A549 (cell line): ENCODE measurements at regions not wholly inside any gene's neighbourhood (a gene's known extent, or its start where the extent isn't known, plus 50 kb on each side); places are given as distances from the start of the nearest gene placed in this dataset.

Experiments used
- ATAC-seq, 2 experiments: fragments of 200-7000 bp in 1 of 2; fragments of >200 bp in 1 of 2; cut with Nextera tagmentation in 1 of 2; cut with Tn5 transposase in 1 of 2; 3 replicates each; pipeline versions ENCODE4 v1.8.0 to v1.9.1; 2018 to 2020; ENCODE audit warnings: mild to moderate bottlenecking in 1 of 2, moderate library complexity in 1 of 2
- CTCF ChIA-PET: fragments of 300-600 bp; sonication (Branson Sonifier 250); formaldehyde crosslinking; extraction: SDS; loops from one replicate; lab custom pipeline; 2021; ENCODE audit warnings: antibody characterized with exemption, inconsistent platforms; lab: Yijun Ruan, JAX
- POLR2A ChIA-PET: fragments of 350-600 bp; formaldehyde crosslinking; extraction: SDS; loops from one replicate; lab custom pipeline; 2021; ENCODE audit warnings: antibody characterized with exemption, inconsistent platforms; lab: Yijun Ruan, JAX
- DNase-seq, 2 experiments: peaks; one replicate each; pipeline versions ENCODE4 v3.0.0 to v3.0.0-alpha.2; 2011 to 2016; ENCODE audit warnings: low read depth in 1 of 2, low spot score in 1 of 2
- FAIRE-seq: peaks from 2 replicates; lab custom pipeline; 2011; peaks lifted over from hg19 to GRCh38; lab: Jason Lieb, UNC
- H3K27ac ChIP-seq, 2 experiments: fragments of >200 bp; sonication (Bioruptor Twin); formaldehyde crosslinking; 3 replicates each; pipeline ENCODE4 v1.5.1; 2016 to 2017
- H3K4me1 ChIP-seq: fragments of >200 bp; sonication (Bioruptor Twin); formaldehyde crosslinking; 3 replicates; pipeline ENCODE4 v1.6.1; 2016
- H3K4me2 ChIP-seq: fragments of >200 bp; sonication (Bioruptor Twin); formaldehyde crosslinking; 3 replicates; pipeline ENCODE4 v1.6.1; 2016
- H3K4me3 ChIP-seq: fragments of >200 bp; sonication (Bioruptor Twin); formaldehyde crosslinking; 3 replicates; pipeline ENCODE4 v1.5.1; 2016
- H3K9me3 ChIP-seq: fragments of >200 bp; sonication (Bioruptor Twin); formaldehyde crosslinking; 3 replicates; pipeline ENCODE4 v1.6.1; 2016
- CBX2 ChIP-seq: fragments of 200-600 bp; sonication (generic); IDR thresholded peaks from 2 replicates; pipeline ENCODE4 v1.6.1; 2016; ENCODE audit warnings: low read depth, mild to moderate bottlenecking, borderline replicate concordance
- CBX8 ChIP-seq: fragments of 200-600 bp; sonication (generic); IDR thresholded peaks from 2 replicates; pipeline ENCODE4 v1.6.1; 2016
- CTCF ChIP-seq: fragments of >200 bp; sonication (Bioruptor Twin); formaldehyde crosslinking; IDR thresholded peaks from 3 replicates; pipeline ENCODE4 v1.5.1; 2016
- EHMT2 ChIP-seq: fragments of 200-600 bp; sonication (generic); IDR thresholded peaks from 2 replicates; pipeline ENCODE4 v1.6.1; 2016; ENCODE audit warnings: antibody characterized with exemption, low read depth, mild to moderate bottlenecking, moderate library complexity
- ELK1 ChIP-seq: fragments of 150-350 bp; IDR thresholded peaks from 2 replicates; pipeline ENCODE4 v1.6.1; 2014; ENCODE audit warnings: low read depth, mild to moderate bottlenecking, low read length
- JUN ChIP-seq, 2 experiments: fragments of >200 bp; sonication (Bioruptor Twin); formaldehyde crosslinking; IDR thresholded peaks; 2 replicates in 1 of 2; 3 replicates in 1 of 2; pipeline ENCODE4 v1.6.1; 2016 to 2017
- KDM1A ChIP-seq: fragments of 200-600 bp; sonication (generic); IDR thresholded peaks from 2 replicates; pipeline ENCODE4 v1.6.1; 2016; ENCODE audit warnings: low read depth, mild to moderate bottlenecking
- KDM5A ChIP-seq: fragments of 200-600 bp; sonication (generic); IDR thresholded peaks from 2 replicates; pipeline ENCODE4 v1.6.1; 2016; ENCODE audit warnings: antibody characterized with exemption, mild to moderate bottlenecking
- MAX ChIP-seq: IDR thresholded peaks from 2 replicates; pipeline ENCODE4 v1.6.1; 2012
- MAZ ChIP-seq: fragments of 150-350 bp; IDR thresholded peaks from 2 replicates; pipeline ENCODE4 v1.6.1; 2014; ENCODE audit warnings: antibody characterized with exemption, low read depth, low read length, borderline replicate concordance
- NFE2L2 ChIP-seq: fragments of 150-350 bp; conservative IDR thresholded peaks from 2 replicates; pipeline ENCODE4 v1.6.1; 2014; ENCODE audit warnings: low read length
- NPAS2 ChIP-seq: fragments of 250-450 bp; sonication (Bioruptor Pico); IDR thresholded peaks from 2 replicates; pipeline ENCODE4 v1.8.0; 2022; ENCODE audit warnings: mild to moderate bottlenecking, moderate library complexity, borderline replicate concordance
- PBX3 ChIP-seq: IDR thresholded peaks from 2 replicates; pipeline ENCODE4 v1.6.1; 2012
- POLR2A ChIP-seq: IDR thresholded peaks from 2 replicates; pipeline ENCODE4 v1.6.1; 2012; ENCODE audit warnings: mild to moderate bottlenecking, low read length
- POLR2AphosphoS2 ChIP-seq: conservative IDR thresholded peaks from 2 replicates; pipeline ENCODE4 v1.6.1; 2012; ENCODE audit warnings: low read length, improper control_type of control experiment, inconsistent platforms
- REST ChIP-seq: fragments of 200-600 bp; sonication (generic); IDR thresholded peaks from 2 replicates; pipeline ENCODE4 v1.6.1; 2016; ENCODE audit warnings: antibody characterized with exemption, mild to moderate bottlenecking, moderate library complexity
- TFCP2L1 ChIP-seq: fragments of 250-450 bp; sonication (Bioruptor Pico); IDR thresholded peaks from 2 replicates; pipeline ENCODE4 v1.5.0; 2021; ENCODE audit warnings: mild to moderate bottlenecking
- TP53 ChIP-seq: fragments of 250-450 bp; sonication (Bioruptor Pico); IDR thresholded peaks from 2 replicates; pipeline ENCODE4 v1.5.0; 2021; ENCODE audit warnings: mild to moderate bottlenecking, moderate library complexity
- ZSCAN20 ChIP-seq: fragments of 250-450 bp; sonication (Bioruptor Pico); IDR thresholded peaks from 2 replicates; pipeline ENCODE4 v1.8.0; 2022; ENCODE audit warnings: mild to moderate bottlenecking, moderate library complexity
- WGBS: methylation state at CpG from one replicate; pipeline ENCODE4 v1.1.6; 2017; ENCODE audit errors: missing lambda C conversion rate; 5-methylcytosine and 5-hydroxymethylcytosine counted together

GRCh38 chr1:112790920-112791722 lies 76.0 kb upstream of the PPM1J start (continued):
- no peak for TF ChIP-seq REST

- no peak for FAIRE-seq
- CTCF ChIA-PET = interaction anchor here (0.7 to 4.8 kb wide), 5 partner anchors 10 to 72 kb away, joined by 3 to 21 read pairs (median 9); a partner anchor contains a TSS
- no peaks in the 10 kb centered on the region for H3K9me3 ChIP-seq
- no peak for ATAC-seq
- no peak overlapping the region for H3K27ac ChIP-seq
- H3K4me2 ChIP-seq = no peak overlapping the region
- no peak overlapping the region for H3K4me3 ChIP-seq
- TF ChIP-seq JUN (IDR thresholded peaks at IDR 0.05) (no peak), MAX (no peak), POLR2A (no peak), NFE2L2 (no peak), MAZ (no peak), ELK1 (no peak), ZSCAN20 (CRISPR knock-in tag) (no peak), TP53 (CRISPR knock-in tag) (no peak), PBX3 (no peak), POLR2AphosphoS2 (no peak), CBX8 (no peak), EHMT2 (no peak)
- TF ChIP-seq, all 56 proteins: peak for 0
- DNase-seq = no peak
- POLR2A ChIA-PET = no interaction called here
- no peaks in the 10 kb centered on the region; the same call in 2 of the 3 replicates for H3K4me1 ChIP-seq
Observed at GRCh38 chr1:112788561-112788960, 73.4 kb upstream of the PPM1J start.

GRCh38 chr1:112788054-112788453 lies 72.9 kb upstream of the PPM1J start:
- no peak overlapping the region for H3K27ac ChIP-seq
- DNase-seq (no peak), ATAC-seq (no peak), FAIRE-seq (no peak)
- H3K4me2 ChIP-seq = no peak overlapping the region
- no peaks in the 10 kb centered on the region for H3K9me3 ChIP-seq
- ChIA-PET CTCF (interaction anchor here (1.7 to 4.8 kb wide), 4 partner anchors 10 to 72 kb away, joined by 4 to 21 read pairs (median 12); a partner anchor contains a TSS), POLR2A (no interaction called here)
- no peak overlapping the region for H3K4me3 ChIP-seq
- 54% methylated on average over 2 of the region's 2 CpGs for WGBS
- H3K4me1 ChIP-seq = no peaks in the 10 kb centered on the region; the same call in 2 of the 3 replicates
- no peak for TF ChIP-seq CBX2
- no peak for TF ChIP-seq KDM1A
- TF ChIP-seq KDM5A = no peak
- no peak for TF ChIP-seq NFE2L2
- TF ChIP-seq CTCF = no peak
- no peak for TF ChIP-seq REST
- no peak for TF ChIP-seq NPAS2 (CRISPR knock-in tag)
- TF ChIP-seq MAZ = no peak
- TF ChIP-seq TFCP2L1 = no peak
- TF ChIP-seq, all 56 proteins: peak for 0
